Sigmoid colon (tissue), 6 donors: ENCODE measurements at regions not wholly inside any gene's neighbourhood (a gene's known extent, or its start where the extent isn't known, plus 50 kb on each side); places are given as distances from the start of the nearest gene placed in this dataset.

Source experiments
- DNase-seq: peaks from one replicate; pipeline ENCODE4 v3.0.0-alpha.2; 2019
- H3K27ac ChIP-seq, 4 donors: fragments of 200-600 bp; sonication (generic); one replicate each; pipeline ENCODE4 v1.5.1; 2016 to 2019; ENCODE audit warnings: mild to moderate bottlenecking in 1 of 4
- H3K27me3 ChIP-seq, 3 donors: fragments of 200-600 bp; sonication (generic); one replicate each; pipeline ENCODE4 v1.5.1; 2019; ENCODE audit warnings: mild to moderate bottlenecking in 1 of 3
- H3K36me3 ChIP-seq, 4 donors: fragments of 200-600 bp; sonication (generic); one replicate each; pipeline ENCODE4 v1.5.1; 2016 to 2019
- H3K4me1 ChIP-seq, 4 donors: fragments of 200-600 bp; sonication (generic); one replicate each; pipeline ENCODE4 v1.5.1; 2017 to 2019
- H3K4me3 ChIP-seq, 4 donors: fragments of 200-600 bp; sonication (generic); one replicate each; pipeline ENCODE4 v1.5.1; 2017 to 2019; ENCODE audit warnings: mild to moderate bottlenecking in 2 of 4, moderate library complexity in 1 of 4
- H3K9me3 ChIP-seq, 4 donors: fragments of 200-600 bp in 3 of 4; sonication (generic) in 3 of 4; one replicate each; pipeline versions ENCODE4 v1.5.1 to v1.6.1; 2013 to 2019
- EP300 ChIP-seq, 4 donors: sonication (generic); formaldehyde crosslinking; IDR thresholded peaks; one replicate each; pipeline ENCODE4 v1.6.1; 2017; ENCODE audit warnings: antibody characterized with exemption in 4 of 4
- POLR2A ChIP-seq, 2 donors: fragments of 450-650 bp; IDR thresholded peaks; one replicate each; pipeline ENCODE4 v1.6.1; 2016; ENCODE audit warnings: antibody characterized with exemption in 2 of 2, mild to moderate bottlenecking in 2 of 2, moderate library complexity in 2 of 2
- POLR2AphosphoS5 ChIP-seq, 4 donors: sonication (generic); formaldehyde crosslinking; IDR thresholded peaks; one replicate each; pipeline ENCODE4 v1.6.1; 2017; ENCODE audit warnings: antibody characterized with exemption in 4 of 4
- WGBS, 2 donors: extraction: QIAGEN DNeasy Blood & Tissue Kit; methylation state at CpG; one replicate each; pipeline ENCODE4 v1.1.7; 2013; 5-methylcytosine and 5-hydroxymethylcytosine counted together
- intact Hi-C: fragments of 100-400 bp; cut with DNase I; formaldehyde crosslinking; loops from one replicate; pipeline ENCODE4 v1.15.1; 2023
- TF ChIP-seq, protein P1 (sequence below), 4 experiments: fragments of 450-650 bp in 3 of 4; fragments of 200-600 bp in 1 of 4; IDR thresholded peaks; one replicate each; pipeline ENCODE4 v1.5.1; 2016 to 2019; ENCODE audit warnings: antibody characterized with exemption in 4 of 4, mild to moderate bottlenecking in 3 of 4, moderate library complexity in 2 of 4
- donor health status: healthy with polysubstance abuse.
- donor health status: healthy.

DNA sequence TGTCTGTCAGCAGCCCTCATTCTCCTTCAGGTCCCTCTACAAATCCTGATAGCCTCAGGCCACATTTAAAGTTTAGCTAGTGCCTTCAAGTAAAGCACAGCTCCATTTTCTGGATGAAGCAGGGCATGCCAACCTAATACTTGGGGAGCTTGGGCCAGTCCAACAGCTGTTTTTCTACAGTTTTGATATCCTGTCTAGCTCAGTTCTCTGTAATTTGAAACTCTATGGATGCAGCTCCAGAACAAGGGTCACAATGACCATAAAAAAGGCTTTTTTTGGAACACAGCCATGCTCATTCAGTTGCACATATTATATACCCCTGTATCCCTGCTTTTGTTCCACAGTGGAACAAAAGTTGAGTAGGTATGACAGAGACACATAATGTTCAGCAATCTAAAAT, 373.5 kb downstream of the SUCLG1 start:
- no peaks in the 10 kb centered on the region for H3K9me3 ChIP-seq
- H3K4me3 ChIP-seq = no peak overlapping the region
- H3K4me1 ChIP-seq = no peaks in the 10 kb centered on the region
- no peaks in the 10 kb centered on the region for H3K36me3 ChIP-seq
- H3K27me3 ChIP-seq = no peaks in the 10 kb centered on the region
- no peak for DNase-seq
- TF ChIP-seq POLR2A (IDR thresholded peaks at IDR 0.05) = no peak
- no peak for TF ChIP-seq EP300 (IDR thresholded peaks at IDR 0.05)
- no peak for TF ChIP-seq POLR2AphosphoS5 (IDR thresholded peaks at IDR 0.05)
- TF ChIP-seq, protein P1, sequence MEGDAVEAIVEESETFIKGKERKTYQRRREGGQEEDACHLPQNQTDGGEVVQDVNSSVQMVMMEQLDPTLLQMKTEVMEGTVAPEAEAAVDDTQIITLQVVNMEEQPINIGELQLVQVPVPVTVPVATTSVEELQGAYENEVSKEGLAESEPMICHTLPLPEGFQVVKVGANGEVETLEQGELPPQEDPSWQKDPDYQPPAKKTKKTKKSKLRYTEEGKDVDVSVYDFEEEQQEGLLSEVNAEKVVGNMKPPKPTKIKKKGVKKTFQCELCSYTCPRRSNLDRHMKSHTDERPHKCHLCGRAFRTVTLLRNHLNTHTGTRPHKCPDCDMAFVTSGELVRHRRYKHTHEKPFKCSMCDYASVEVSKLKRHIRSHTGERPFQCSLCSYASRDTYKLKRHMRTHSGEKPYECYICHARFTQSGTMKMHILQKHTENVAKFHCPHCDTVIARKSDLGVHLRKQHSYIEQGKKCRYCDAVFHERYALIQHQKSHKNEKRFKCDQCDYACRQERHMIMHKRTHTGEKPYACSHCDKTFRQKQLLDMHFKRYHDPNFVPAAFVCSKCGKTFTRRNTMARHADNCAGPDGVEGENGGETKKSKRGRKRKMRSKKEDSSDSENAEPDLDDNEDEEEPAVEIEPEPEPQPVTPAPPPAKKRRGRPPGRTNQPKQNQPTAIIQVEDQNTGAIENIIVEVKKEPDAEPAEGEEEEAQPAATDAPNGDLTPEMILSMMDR (IDR thresholded peaks at IDR 0.05) = no peak
- H3K27ac ChIP-seq = no peak overlapping the region
- intact Hi-C loops = no loop called here

DNA sequence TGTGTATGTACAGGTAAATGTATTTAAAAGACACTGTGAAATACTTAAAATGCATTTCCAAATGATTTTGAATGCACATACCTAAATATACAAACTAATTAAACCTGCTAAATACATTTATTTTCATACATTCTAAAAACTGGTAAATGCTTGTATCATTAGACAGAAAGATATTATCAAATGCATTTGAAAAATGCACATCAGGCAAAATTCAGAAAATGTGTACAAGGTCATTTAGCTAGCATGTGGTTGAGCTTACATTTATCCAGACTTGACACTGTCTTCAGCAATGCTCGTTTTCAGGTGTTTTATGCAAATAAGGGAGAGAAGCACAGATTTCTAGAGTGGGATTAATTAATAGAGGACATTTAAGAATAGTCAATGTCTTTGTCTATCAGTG, 374.2 kb downstream of the SUCLG1 start:
- Histone ChIP-seq H3K27ac (no peak overlapping the region), H3K27me3 (no peaks in the 10 kb centered on the region), H3K36me3 (no peaks in the 10 kb centered on the region), H3K9me3 (no peaks in the 10 kb centered on the region), H3K4me3 (no peak overlapping the region), H3K4me1 (no peaks in the 10 kb centered on the region)
- intact Hi-C loops = no loop called here
- no peak for DNase-seq
- no peak for TF ChIP-seq POLR2A (IDR thresholded peaks at IDR 0.05)
- TF ChIP-seq, protein P1 (IDR thresholded peaks at IDR 0.05) = no peak
- no peak for TF ChIP-seq POLR2AphosphoS5 (IDR thresholded peaks at IDR 0.05)
- no peak for TF ChIP-seq EP300 (IDR thresholded peaks at IDR 0.05)
- 50 to 57% methylated on average over 1 of the region's 1 CpG for WGBS, 2 donors

DNA sequence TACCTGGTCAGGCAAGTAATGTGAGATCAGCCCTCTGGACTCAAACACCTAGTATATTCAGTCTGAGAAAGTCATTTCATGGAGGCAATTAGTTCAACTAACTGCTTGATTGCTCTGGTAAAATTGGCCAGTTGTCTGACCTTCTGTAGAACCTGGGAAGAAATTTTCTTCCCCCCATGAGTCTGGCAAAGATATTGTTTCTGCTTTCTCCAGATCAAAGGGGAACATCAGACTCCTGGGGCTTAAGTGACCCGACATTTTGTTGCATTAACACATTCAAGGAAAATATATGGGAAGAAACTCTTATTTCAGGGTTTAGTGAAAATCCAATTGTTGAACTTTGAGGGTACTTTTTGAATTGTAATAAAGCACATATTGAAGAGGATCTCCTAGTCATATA, 375.1 kb downstream of the SUCLG1 start:
- H3K27me3 ChIP-seq = no peaks in the 10 kb centered on the region
- WGBS, 2 donors = 76 to 88% methylated on average over 1 of the region's 1 CpG
- no peaks in the 10 kb centered on the region for H3K9me3 ChIP-seq
- no peak overlapping the region for H3K4me3 ChIP-seq
- no peak for DNase-seq
- intact Hi-C loops = no loop called here
- no peak overlapping the region for H3K27ac ChIP-seq
- H3K36me3 ChIP-seq = no peaks in the 10 kb centered on the region
- H3K4me1 ChIP-seq = no peaks in the 10 kb centered on the region
- TF ChIP-seq EP300 (IDR thresholded peaks at IDR 0.05) (no peak), POLR2AphosphoS5 (IDR thresholded peaks at IDR 0.05) (no peak), POLR2A (IDR thresholded peaks at IDR 0.05) (no peak)
- TF ChIP-seq, protein P1 (IDR thresholded peaks at IDR 0.05) = no peak

- WGBS, 2 donors = 69 to 78% methylated on average over 3 of the region's 3 CpGs
Measured at GRCh38 chr2:84078471-84078870, 380.6 kb downstream of the SUCLG1 start.

DNA sequence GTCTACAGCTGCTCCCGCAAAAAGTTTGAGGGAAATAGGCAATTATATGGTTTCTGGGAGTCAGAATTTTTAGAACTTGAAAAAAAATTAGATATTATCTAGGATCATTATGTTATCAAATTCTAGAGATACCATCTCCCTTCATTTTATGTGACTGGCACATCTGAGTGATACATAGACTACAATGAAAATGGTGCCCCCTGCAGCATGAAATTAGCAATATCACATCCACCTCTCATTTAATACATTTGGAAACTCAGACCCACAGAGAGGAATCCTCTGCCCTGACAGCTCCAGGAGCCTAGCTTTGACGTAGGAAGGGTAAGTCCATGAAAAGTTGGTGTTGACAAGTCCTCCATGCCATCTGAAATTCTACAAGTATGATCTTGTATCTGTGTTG, 381.6 kb downstream of the SUCLG1 start:
- Histone ChIP-seq H3K27ac (no peak overlapping the region), H3K9me3 (no peaks in the 10 kb centered on the region), H3K4me1 (no peaks in the 10 kb centered on the region), H3K27me3 (no peaks in the 10 kb centered on the region), H3K36me3 (no peaks in the 10 kb centered on the region), H3K4me3 (no peak overlapping the region)
- intact Hi-C loops = no loop called here
- WGBS, 2 donors = 43 to 60% methylated on average over 2 of the region's 2 CpGs
- TF ChIP-seq, protein P1 (IDR thresholded peaks at IDR 0.05) = no peak
- TF ChIP-seq EP300 (IDR thresholded peaks at IDR 0.05) = no peak
- no peak for TF ChIP-seq POLR2AphosphoS5 (IDR thresholded peaks at IDR 0.05)
- no peak for TF ChIP-seq POLR2A (IDR thresholded peaks at IDR 0.05)
- DNase-seq = no peak

More at GRCh38 chr2:84078471-84078870, 380.6 kb downstream of the SUCLG1 start:
- Histone ChIP-seq H3K36me3 (no peaks in the 10 kb centered on the region), H3K9me3 (no peaks in the 10 kb centered on the region), H3K27ac (no peak overlapping the region), H3K4me3 (no peak overlapping the region), H3K27me3 (no peaks in the 10 kb centered on the region), H3K4me1 (no peaks in the 10 kb centered on the region)
- intact Hi-C loops = no loop called here
- DNase-seq = no peak
- TF ChIP-seq EP300 (IDR thresholded peaks at IDR 0.05) = no peak
- no peak for TF ChIP-seq POLR2AphosphoS5 (IDR thresholded peaks at IDR 0.05)
- TF ChIP-seq, protein P1 (IDR thresholded peaks at IDR 0.05) = no peak
- TF ChIP-seq POLR2A (IDR thresholded peaks at IDR 0.05) = no peak
